ENCODE measurements at regions not wholly inside any gene's neighbourhood (a gene's known extent, or its start where the extent isn't known, plus 50 kb on each side); places are given as distances from the start of the nearest gene placed in this dataset.

DNA sequence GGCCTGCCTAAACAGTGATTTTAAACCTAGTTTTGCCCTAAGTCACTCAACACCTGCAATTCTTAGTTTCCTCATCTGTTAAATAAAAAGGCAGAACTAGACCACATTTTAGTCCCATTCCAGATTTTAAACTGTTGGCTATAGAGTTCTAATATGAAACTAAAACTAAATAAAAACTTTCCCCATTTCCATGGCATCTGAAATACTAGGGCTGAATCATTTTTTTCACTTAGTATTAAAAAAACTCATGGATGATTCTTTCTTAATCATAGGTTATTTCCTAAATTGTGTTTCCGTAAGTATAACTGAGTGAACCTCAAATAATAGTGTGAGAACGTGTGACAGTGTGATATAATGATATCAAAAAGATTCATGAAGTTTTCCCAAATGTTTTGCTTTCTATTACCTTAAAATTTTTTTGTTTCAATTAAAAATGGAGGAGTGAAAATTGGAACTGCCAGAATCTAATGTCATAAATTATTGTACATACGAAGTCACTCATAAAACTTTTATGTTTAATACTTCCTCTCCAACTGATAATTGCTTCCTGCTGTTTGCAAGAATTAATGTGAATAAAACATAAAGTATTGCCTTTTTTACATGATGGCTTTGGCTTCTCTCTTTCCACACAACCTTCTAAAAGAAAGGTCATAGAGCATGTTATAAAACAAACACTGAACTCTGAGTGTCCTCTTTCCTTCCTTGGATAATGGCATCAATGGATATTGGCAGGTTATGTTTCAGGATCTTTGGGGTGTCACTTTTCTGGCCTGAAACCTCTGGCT lies 315.1 kb upstream of the MME start:
- TF ChIP-seq CTCF (conservative IDR thresholded peaks at IDR 0.05; ENCODE audit: low read length) (no peak), EZH2phosphoT487 (IDR thresholded peaks at IDR 0.05; ENCODE audit: borderline replicate concordance) (no peak)
